DND-41 (cell line): ENCODE measurements at regions not wholly inside any gene's neighbourhood (a gene's known extent, or its start where the extent isn't known, plus 50 kb on each side); places are given as distances from the start of the nearest gene placed in this dataset.

ENCODE experiments used
- ATAC-seq: fragments of 200-7000 bp; cut with Tn5 transposase; 3 replicates; pipeline ENCODE4 v1.9.1; 2021; ENCODE audit warnings: low read depth; ENCODE audit not compliant: insufficient read depth
- DNase-seq: peaks from one replicate; pipeline ENCODE4 v3.0.0-alpha.2; 2020
- H2AFZ ChIP-seq: 2 replicates; pipeline ENCODE4 v1.6.0; 2012; ENCODE audit warnings: low read depth, low read length
- H3K27ac ChIP-seq: 2 replicates; pipeline ENCODE4 v1.5.1; 2012; ENCODE audit warnings: low read length, inconsistent platforms
- H3K27me3 ChIP-seq: fragments of 200-600 bp; sonication (generic); 2 replicates; pipeline ENCODE4 v1.6.0; 2012; ENCODE audit warnings: low read length, mild to moderate bottlenecking, inconsistent platforms; ENCODE audit not compliant: insufficient read depth, poor library complexity
- H3K36me3 ChIP-seq: 2 replicates; pipeline ENCODE4 v1.5.1; 2012; ENCODE audit warnings: low read length, inconsistent platforms; ENCODE audit not compliant: insufficient read depth
- H3K4me1 ChIP-seq: 2 replicates; pipeline ENCODE4 v1.5.1; 2012; ENCODE audit warnings: mild to moderate bottlenecking, low read length; ENCODE audit not compliant: insufficient read depth
- H3K4me2 ChIP-seq: 2 replicates; pipeline ENCODE4 v1.6.0; 2012; ENCODE audit warnings: mild to moderate bottlenecking, moderate library complexity, low read length, inconsistent platforms; ENCODE audit not compliant: insufficient read depth
- H3K4me3 ChIP-seq, 2 experiments: fragments of 200-600 bp in 1 of 2; shearing (Covaris generic) in 1 of 2; 2 replicates each; pipeline ENCODE4 v1.5.1; 2012 to 2016; ENCODE audit warnings: inconsistent platforms in 2 of 2, low read length in 2 of 2, mild to moderate bottlenecking in 2 of 2, low read depth in 1 of 2, moderate library complexity in 1 of 2
- H3K79me2 ChIP-seq: 2 replicates; pipeline ENCODE4 v1.6.0; 2012; ENCODE audit warnings: low read length, inconsistent platforms; ENCODE audit not compliant: insufficient read depth
- H3K9ac ChIP-seq: 2 replicates; pipeline ENCODE4 v1.6.0; 2012; ENCODE audit warnings: low read depth, mild to moderate bottlenecking, inconsistent platforms, low read length, moderate library complexity
- H3K9me3 ChIP-seq: 2 replicates; pipeline ENCODE4 v1.5.1; 2012; ENCODE audit warnings: low read length, moderate library complexity, mild to moderate bottlenecking, inconsistent platforms; ENCODE audit not compliant: insufficient read depth, severe bottlenecking
- H4K20me1 ChIP-seq: 2 replicates; pipeline ENCODE4 v1.6.0; 2012; ENCODE audit warnings: low read length; ENCODE audit not compliant: insufficient read depth
- CTCF ChIP-seq: IDR thresholded peaks from 2 replicates; pipeline ENCODE4 v1.5.1; 2012; ENCODE audit warnings: borderline replicate concordance, low read length, moderate library complexity, mild to moderate bottlenecking; ENCODE audit not compliant: poor library complexity, severe bottlenecking; ENCODE audit errors: extremely low read depth
- EZH2 ChIP-seq: IDR thresholded peaks from 3 replicates; pipeline ENCODE4 v1.6.1; 2012; ENCODE audit warnings: borderline replicate concordance, low read depth, mild to moderate bottlenecking, moderate library complexity, low read length, inconsistent platforms; ENCODE audit not compliant: severe bottlenecking

- Histone ChIP-seq H3K4me1 (no peaks in the 10 kb centered on the region), H3K36me3 (no peaks in the 10 kb centered on the region), H4K20me1 (no peaks in the 10 kb centered on the region), H3K9me3 (peaks cover 3% of the 10 kb centered on the region), H3K79me2 (no peaks in the 10 kb centered on the region), H3K4me2 (no peak overlapping the region), H2AFZ (no peak overlapping the region), H3K4me3 (no peak overlapping the region), H3K27me3 (no peaks in the 10 kb centered on the region), H3K27ac (no peak overlapping the region), H3K9ac (no peak overlapping the region)
- ATAC-seq: no peak
- TF ChIP-seq EZH2: no peak
- no peak for TF ChIP-seq CTCF
- no peak for DNase-seq
Observed at GRCh38 chr18:43949291-43949690, 672.0 kb upstream of the SYT4 start.

GRCh38 chr18:43950062-43950461, 672.8 kb upstream of the SYT4 start:
- ATAC-seq (no peak), DNase-seq (no peak)
- Histone ChIP-seq H3K36me3 (no peaks in the 10 kb centered on the region), H3K79me2 (no peaks in the 10 kb centered on the region), H3K27me3 (no peaks in the 10 kb centered on the region), H3K27ac (no peak overlapping the region), H2AFZ (no peak overlapping the region), H3K9me3 (peaks cover 3% of the 10 kb centered on the region), H3K4me1 (no peaks in the 10 kb centered on the region), H3K9ac (no peak overlapping the region), H4K20me1 (no peaks in the 10 kb centered on the region), H3K4me3 (no peak overlapping the region), H3K4me2 (no peak overlapping the region)
- no peak for TF ChIP-seq CTCF
- no peak for TF ChIP-seq EZH2

- no peaks in the 10 kb centered on the region for H4K20me1 ChIP-seq
- H3K27me3 ChIP-seq: no peaks in the 10 kb centered on the region
- DNase-seq (no peak), ATAC-seq (no peak)
- H3K27ac ChIP-seq: no peak overlapping the region
- H3K9ac ChIP-seq: no peak overlapping the region
- H2AFZ ChIP-seq: no peak overlapping the region
- no peaks in the 10 kb centered on the region for H3K4me1 ChIP-seq
- no peak overlapping the region for H3K4me2 ChIP-seq
- no peak for TF ChIP-seq EZH2
- TF ChIP-seq CTCF: no peak
- no peaks in the 10 kb centered on the region for H3K79me2 ChIP-seq
- H3K9me3 ChIP-seq: peaks cover 3% of the 10 kb centered on the region
- H3K4me3 ChIP-seq: no peak overlapping the region
- H3K36me3 ChIP-seq: no peaks in the 10 kb centered on the region
Observed at GRCh38 chr18:43952398-43952797, 675.1 kb upstream of the SYT4 start.

- Histone ChIP-seq H3K4me1 (no peaks in the 10 kb centered on the region), H3K79me2 (no peaks in the 10 kb centered on the region), H3K36me3 (no peaks in the 10 kb centered on the region), H3K27me3 (no peaks in the 10 kb centered on the region), H2AFZ (no peak overlapping the region), H3K4me3 (no peak overlapping the region), H3K4me2 (no peak overlapping the region), H3K9ac (no peak overlapping the region), H4K20me1 (no peaks in the 10 kb centered on the region), H3K27ac (no peak overlapping the region), H3K9me3 (no peaks in the 10 kb centered on the region)
- ATAC-seq (no peak), DNase-seq (no peak)
- no peak for TF ChIP-seq EZH2
- TF ChIP-seq CTCF: no peak
Observed at GRCh38 chr18:43961722-43962121, 684.4 kb upstream of the SYT4 start.
